RKO (cell line): ENCODE measurements at regions not wholly inside any gene's neighbourhood (a gene's known extent, or its start where the extent isn't known, plus 50 kb on each side); places are given as distances from the start of the nearest gene placed in this dataset.
A peak's percentile ranks its signal among the peaks of the same experiment; 100 is the strongest.

Experiments used
- DNase-seq: peaks from one replicate; pipeline ENCODE4 v3.0.0-alpha.2; 2016; ENCODE audit warnings: low spot score

DNA sequence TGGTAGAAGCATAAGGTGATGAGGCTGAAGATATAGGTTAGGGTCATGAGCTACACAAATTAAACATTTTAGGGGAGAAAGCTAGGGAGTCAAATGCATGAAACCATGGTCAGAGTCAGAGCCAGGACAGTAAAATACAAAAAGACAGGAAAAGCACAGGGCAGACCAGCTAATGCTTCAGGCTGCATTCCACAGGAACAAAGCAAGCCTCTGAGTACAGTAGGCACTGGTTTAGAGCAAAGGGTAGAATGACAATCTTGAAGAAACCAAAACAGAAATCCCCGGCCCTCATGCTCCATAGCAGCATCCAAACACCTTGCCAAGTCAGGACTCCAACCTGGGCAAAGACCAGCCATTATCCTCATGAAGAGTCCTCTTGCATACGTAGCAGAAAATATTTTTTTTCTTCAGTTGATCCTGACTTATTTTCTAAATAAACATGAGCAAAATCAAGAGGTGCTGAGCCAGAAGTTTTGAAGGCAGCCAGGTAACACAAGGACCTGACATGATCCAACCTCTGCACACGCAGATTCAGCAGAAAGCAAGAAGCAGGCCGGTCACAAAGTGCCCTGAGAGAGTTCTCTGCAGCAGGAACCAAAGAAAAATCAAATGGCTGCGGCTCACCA, 273.1 kb downstream of the TTLL7 start:
- DNase-seq, result no peak

GRCh38 chr1:83718338-83718737, 280.6 kb downstream of the TTLL7 start:
- no peak for DNase-seq

DNA sequence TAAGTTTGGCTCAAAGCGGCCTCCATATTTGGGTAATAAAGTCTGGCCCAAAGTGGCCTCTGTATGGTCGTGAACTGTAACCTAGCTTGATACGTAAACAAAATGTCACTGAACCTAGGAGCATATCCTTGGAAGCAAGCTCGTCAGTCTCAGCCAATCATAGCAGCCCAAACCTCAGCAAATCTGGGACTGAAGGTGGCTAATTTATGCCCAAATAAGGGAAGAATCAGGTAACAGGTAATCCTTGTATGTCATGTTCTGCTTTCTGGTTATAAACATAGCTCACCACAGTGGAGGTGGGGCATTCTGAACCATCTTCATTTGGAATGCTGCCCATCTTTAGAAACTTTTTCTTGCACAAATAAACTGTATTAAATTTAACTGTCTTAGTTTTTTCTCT, 281.1 kb downstream of the TTLL7 start:
- DNase-seq, result no peak

DNA sequence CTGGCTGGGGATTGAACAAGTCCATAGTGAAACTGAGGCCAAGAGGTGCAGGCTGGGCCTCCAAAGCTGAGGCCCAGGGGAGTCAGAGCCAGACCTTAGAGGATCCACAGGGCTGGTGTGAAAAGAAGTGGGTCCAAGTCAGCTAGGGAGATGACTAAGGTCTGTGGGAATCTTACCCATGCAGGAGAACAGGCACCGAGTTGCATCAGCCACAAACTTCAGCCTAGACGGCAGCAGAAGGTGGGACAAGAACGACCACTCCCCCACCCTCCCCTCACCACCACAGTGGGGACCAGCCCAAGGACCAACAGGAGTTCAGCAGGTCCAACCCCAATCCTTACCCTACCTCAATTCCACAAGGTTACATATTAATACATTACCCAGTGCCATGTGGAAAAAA, 282.3 kb downstream of the TTLL7 start:
- no peak for DNase-seq

- no peak for DNase-seq
These were observed 283.4 kb downstream of the TTLL7 start for GRCh38 chr1:83715550-83715949.

- DNase-seq, result no peak
These were observed 289.3 kb downstream of the TTLL7 start for GRCh38 chr1:83709662-83710061.

DNA sequence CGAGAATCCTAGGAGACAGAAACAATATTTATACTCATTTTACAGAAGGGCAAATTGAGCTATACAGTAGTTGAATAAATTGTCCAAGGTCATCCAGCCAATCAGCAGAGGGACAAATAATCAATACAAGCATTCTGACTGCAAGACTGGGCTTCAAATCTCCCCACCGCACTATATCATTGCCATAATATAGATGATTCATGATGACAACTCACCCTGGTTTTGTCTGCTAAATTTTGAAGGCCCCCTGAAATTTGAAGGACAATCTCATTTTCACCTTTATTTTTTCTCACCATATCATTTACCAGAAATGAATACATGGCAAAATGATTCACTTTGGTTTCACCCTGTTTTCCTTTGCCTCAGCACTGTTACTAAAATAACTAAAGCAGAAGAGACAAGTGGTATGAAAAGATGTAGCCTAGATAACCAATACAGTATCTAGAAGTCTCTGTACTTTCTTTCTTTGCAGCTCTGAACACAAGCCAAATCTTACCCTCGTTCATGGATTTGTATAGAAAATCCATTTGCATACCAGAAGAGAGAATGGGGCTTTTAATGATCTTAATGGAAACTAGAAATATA, 292.5 kb downstream of the TTLL7 start:
- no peak for DNase-seq

DNA sequence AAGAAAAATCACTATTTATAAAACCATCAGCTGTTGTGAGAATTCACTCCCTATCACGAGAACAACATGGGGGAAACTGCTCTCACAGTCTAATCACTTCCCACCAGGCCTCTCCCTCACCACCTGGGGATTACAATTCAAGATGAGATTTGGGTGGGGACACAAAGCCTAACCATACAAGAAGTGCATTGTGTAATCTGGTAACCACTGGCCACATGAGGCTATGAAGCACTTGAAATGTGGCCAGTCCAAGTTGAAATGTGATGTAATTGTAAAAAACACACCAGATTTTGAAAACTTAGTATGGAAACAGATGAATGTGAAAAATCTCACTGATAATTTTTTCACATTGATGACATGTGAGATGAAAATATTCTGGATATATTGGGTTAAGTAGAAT, 293.8 kb downstream of the TTLL7 start:
- no peak for DNase-seq

DNA sequence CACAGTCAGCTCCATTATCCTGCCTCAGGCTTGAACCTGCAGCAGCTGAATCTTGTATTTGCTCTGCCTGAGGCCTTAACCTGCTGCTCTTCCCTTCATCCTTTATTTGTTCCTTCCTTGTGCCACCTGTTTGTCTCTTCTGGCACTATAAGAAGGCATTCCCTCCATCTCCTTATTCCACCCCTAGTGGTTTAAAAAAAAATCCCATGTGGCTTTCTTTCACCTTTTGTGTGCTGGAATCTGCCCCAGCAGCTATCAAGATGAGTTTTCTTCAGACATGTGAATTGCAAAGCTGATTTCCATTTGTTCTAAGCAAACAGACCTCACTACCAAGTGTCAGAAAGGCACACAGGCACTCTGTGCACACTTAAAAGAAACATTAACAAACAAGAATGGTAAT, 294.6 kb downstream of the TTLL7 start:
- no peak for DNase-seq

DNA sequence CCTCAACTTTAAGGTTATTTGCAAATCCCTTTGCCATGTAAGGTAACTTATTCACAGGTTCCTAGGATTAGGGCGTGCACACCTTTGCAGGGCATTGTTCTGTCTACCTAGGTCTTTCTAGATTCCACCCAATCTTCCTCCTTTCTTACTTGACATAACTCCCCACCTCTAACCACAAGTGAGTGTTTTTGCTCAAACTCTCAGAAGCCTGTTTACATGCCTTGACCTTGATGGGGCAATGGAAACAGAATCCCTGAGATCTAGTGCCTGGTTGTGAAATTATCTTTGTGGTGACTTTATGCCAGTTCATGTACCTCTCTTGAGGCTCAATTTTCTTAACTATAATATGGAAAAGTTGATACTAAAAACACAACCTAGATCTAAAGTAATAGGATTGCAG, 296.6 kb downstream of the TTLL7 start:
- DNase-seq, result no peak

GRCh38 chr1:83701355-83701754, 297.6 kb downstream of the TTLL7 start:
- DNase-seq, result no peak

DNA sequence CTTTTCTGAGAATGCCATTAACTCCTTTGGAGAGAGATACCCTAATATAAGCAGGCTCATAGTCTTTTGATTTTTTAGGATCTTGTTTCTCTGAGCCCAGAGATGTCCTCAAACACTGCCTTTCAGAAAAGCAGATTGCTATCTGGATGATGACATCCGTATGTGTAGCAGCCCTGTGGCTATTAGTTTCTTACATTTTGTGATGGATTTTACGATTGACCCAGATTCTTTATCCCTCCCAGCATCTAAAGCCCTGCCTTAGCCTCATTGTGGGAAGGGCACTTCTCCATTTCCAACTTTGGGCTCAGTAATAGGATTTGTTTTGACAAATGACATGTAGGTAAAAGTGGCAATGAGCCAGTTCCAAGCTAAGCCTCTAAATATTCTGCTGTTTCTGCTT, 300.3 kb downstream of the TTLL7 start:
- no peak for DNase-seq

DNA sequence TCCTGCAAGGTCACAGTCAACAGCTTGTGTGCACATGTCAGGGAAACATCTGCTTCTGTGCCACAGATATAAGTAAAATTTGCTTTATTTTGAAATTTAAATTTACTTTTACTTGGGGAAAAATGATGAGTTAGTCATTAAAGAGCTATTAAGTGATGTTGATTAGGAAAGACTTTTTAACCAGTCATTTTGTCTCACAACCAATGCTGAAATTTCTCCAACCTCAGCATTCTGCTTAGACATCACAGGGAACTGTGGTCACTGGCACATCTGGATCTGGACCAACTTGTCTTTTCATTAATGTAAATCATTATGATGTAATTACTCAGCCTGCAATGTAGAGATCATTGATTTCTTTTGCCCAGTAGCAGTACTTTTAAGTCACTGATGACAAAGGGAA, 301.0 kb downstream of the TTLL7 start:
- no peak for DNase-seq

GRCh38 chr1:83697220-83697619, 301.7 kb downstream of the TTLL7 start:
- DNase-seq, result no peak

GRCh38 chr1:83694449-83694848, 304.5 kb downstream of the TTLL7 start:
- DNase-seq, result no peak

DNA sequence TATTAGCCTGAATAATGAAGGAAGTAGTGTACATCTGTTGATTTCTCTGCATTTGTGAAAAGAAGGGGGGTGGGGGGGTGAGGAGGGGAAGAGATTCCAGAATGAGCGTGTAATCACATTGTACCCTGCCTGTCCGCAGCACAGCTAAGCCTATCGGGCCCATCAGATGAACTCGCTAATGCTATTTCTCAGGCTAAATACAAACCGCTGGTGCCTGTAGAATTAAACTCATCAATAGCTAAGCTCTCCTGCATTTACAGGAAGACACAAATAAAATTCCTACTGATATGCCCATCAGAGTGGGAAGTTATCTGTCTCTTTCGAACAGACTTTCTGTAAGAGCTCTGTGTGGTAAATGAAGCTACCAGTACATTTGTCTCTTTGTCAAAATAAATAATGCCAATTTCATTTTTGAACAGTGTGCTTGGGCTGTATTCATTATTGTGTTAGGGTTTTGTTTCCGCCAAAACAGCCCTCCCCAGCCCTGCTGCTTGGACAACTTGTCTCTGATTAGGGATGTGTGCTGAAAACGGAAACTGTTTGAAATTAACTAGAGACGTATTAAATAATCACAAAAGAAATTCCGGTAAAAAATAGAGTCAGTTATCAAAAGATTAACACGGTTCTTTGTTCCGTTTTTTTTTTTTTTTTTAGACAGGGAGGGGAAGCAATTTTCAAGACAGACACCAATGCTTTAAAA, 305.4 kb downstream of the TTLL7 start:
- DNase-seq, result no peak

DNA sequence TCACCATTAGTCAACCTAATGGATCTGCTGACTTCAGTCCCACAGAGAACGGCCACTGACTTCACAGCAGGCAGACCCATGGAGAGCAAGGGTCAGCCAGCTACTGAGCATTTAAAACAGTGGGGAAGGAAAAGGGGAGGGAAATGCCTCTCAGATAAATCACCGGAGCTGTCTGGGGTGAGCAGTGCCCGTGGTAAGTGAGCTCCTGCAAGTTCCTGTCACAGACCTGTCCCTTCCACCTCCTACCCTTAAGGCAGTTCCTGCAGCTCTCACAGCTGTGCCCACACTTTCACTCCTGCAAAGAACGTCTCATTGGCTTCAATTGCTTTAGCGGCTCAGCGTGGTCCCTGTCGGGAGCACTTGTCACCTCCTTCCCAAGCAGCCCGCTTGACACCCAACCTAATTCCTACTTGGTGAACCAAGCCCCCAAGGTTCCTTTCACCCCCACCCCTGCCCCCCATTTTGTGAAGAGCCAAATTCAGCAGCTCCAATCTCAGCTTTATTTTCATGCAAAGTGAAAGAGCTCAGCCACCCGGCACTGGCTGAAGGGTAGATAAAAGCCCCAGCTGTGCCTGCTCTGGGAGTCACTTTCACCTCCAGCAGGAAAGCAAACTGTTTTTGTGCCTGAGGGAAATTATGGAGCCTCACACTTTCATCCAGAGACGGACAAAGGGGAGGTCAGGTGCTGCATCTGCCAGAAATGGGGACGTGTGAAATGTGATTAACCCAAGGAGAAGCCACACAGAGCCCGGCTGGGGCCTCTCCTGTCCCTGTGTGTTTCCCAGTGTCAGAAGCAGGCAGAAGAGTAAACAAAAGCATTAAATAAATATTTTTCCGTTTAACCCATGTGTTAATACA, 306.2 kb downstream of the TTLL7 start:
- no peak for DNase-seq

DNA sequence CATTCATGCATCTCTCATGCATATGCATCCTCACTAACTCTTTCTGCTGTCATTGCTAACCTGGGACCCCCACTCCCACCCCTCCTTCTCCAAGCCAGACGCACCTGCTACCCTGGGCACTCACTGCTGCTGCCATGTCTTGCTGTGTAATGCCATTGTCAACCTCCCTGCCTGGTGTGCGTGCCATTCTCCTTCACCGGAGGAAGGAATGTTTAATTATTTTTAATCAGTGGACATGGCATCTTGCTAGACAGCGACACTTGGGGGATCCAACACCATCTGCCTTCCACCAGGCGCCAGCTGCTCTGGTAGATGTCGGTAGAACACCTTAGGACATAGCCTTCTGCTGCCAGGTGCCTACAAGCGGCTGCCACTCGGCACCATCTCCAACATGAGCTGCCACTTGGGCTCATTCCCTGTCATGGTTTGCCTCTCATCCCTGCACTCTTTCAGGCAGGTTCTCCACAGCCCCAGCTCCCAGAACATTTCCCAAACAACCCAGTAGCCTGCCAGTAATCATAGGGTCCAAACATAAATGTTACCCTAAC, 306.9 kb downstream of the TTLL7 start:
- no peak for DNase-seq

DNA sequence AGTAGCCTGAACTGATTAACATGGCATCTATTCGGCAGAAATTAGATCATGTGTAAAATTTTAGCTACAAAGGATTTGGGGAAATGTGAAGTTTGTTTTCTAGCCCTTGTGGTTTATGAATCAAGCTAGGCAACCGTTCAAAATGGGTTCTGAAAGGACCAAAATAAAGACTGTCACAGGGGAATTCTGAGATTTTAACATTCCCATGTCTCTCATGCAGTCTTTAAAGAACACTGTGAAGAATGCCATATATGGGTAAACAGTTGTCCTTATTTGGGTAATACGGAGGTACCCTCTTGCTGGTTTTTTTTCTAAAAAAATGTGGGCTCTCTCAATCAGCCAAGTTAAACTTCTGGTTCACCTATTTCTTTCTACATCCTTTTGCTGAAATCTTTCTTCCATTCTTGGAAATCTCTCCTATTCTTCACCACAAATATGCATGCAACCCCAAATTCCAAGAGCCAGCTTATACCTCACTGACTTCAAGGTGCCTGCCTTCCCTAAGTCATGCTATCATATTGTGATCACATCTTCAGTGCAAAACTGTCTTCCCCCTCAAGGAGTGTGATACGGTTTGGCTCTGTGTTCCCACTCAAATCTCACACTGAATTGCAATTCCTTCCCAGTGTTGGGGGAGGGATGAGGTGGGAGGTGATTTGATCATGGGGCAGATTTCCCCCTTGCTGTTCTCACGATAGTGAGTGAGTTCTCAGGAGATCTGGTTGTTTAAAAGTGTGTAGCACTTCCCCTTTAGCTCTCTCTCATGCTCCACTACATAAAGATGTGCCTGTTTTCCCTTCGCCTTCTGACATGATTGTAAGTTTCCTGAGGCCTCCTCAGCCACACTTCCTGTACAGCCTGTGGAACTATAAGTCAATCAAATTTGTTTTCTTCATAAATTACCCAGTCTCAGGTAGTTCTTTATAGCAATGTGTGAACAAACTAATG, 308.7 kb downstream of the TTLL7 start:
- no peak for DNase-seq

GRCh38 chr1:83682132-83682531, 316.8 kb downstream of the TTLL7 start:
- DNase-seq, result no peak

- peak; percentile 29 for DNase-seq
These were observed 322.8 kb downstream of the TTLL7 start for GRCh38 chr1:83676106-83676505.
